ENCODE measurements at regions not wholly inside any gene's neighbourhood (a gene's known extent, or its start where the extent isn't known, plus 50 kb on each side); places are given as distances from the start of the nearest gene placed in this dataset.

- 77 to 90% methylated on average over 22 to 33 of the region's 33 CpGs for WGBS, 2 donors
- intact Hi-C loops (cut with DNase I; ENCODE audit: low total_unique reads) = no loop called here
Observed at GRCh38 chr16:85486256-85486915, 126.7 kb upstream of the GSE1 start.

GRCh38 chr16:85488414-85488813 is 124.7 kb upstream of the GSE1 start:
- H3K4me3 ChIP-seq = no peak overlapping the region
- H3K36me3 ChIP-seq (ENCODE audit: low read depth, missing control alignments) = no peaks in the 10 kb centered on the region
- intact Hi-C loops (cut with DNase I; ENCODE audit: low total_unique reads) = no loop called here
- H3K27me3 ChIP-seq = no peaks in the 10 kb centered on the region
- DNase-seq = no peak
- no peaks in the 10 kb centered on the region for H3K9me3 ChIP-seq
- TF ChIP-seq CTCF (IDR thresholded peaks at IDR 0.05) (no peak), POLR2A (IDR thresholded peaks at IDR 0.05) (no peak)
- peaks cover 24% of the 10 kb centered on the region for H3K4me1 ChIP-seq
- H3K27ac ChIP-seq = no peak overlapping the region
- WGBS, 2 donors = 88 to 91% methylated on average over 8 of the region's 8 CpGs

More at GRCh38 chr16:85486256-85486915, 126.7 kb upstream of the GSE1 start:
- Histone ChIP-seq H3K4me3 (no peak overlapping the region), H3K27ac (no peak overlapping the region), H3K9me3 (no peaks in the 10 kb centered on the region), H3K27me3 (no peaks in the 10 kb centered on the region), H3K36me3 (ENCODE audit: low read depth, missing control alignments) (no peaks in the 10 kb centered on the region), H3K4me1 (peaks cover 8% of the 10 kb centered on the region)
- TF ChIP-seq CTCF (IDR thresholded peaks at IDR 0.05) = no peak
- no peak for TF ChIP-seq POLR2A (IDR thresholded peaks at IDR 0.05)
- no peak for DNase-seq

DNA sequence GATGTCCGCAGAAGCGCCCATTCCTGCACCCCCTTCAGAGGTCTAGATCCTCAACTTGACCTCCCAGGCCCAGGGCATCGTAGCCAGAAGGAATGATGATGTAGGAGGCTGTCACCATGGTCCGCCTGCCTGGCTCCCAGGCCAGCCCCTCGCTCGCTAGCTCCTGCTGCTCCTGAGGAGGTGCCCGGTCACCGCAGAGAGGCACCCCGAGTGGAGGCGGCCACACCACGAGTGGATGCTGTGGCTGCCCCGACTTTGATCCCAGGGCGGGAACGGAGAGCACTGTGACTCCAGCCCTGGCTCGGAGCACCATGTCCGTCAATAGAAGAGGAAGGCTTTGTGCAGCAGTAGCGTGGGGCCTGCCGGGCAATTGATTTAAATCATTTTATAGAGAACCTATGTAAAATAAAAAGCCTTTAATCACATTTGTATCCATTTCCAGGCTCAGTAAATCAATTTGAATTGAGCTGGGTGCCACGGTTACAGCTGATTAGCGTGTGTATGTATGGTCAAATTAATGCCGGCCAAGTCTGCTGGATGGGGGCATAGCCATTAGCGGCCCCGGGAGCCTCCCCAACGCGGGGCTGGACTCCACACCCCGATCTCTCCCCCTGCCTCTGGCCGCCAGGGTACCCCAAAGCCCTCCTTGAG is 122.6 kb upstream of the GSE1 start:
- H3K36me3 ChIP-seq (ENCODE audit: low read depth, missing control alignments) = no peaks in the 10 kb centered on the region
- intact Hi-C loops (cut with DNase I; ENCODE audit: low total_unique reads) = no loop called here
- H3K27ac ChIP-seq = no peak overlapping the region
- no peak for TF ChIP-seq CTCF (IDR thresholded peaks at IDR 0.05)
- no peak for TF ChIP-seq POLR2A (IDR thresholded peaks at IDR 0.05)
- H3K9me3 ChIP-seq = no peaks in the 10 kb centered on the region
- no peak for DNase-seq
- H3K4me3 ChIP-seq = no peak overlapping the region
- 81 to 89% methylated on average over 22 to 23 of the region's 27 CpGs for WGBS, 2 donors
- H3K27me3 ChIP-seq = no peaks in the 10 kb centered on the region
- peaks cover 24% of the 10 kb centered on the region for H3K4me1 ChIP-seq

- peak; percentile 48 for DNase-seq
- H3K27ac ChIP-seq = peak overlapping the region; percentile 43 to 65
Observed at GRCh38 chr16:85491058-85491771, 121.9 kb upstream of the GSE1 start.

More at GRCh38 chr16:85491058-85491771, 121.9 kb upstream of the GSE1 start:
- intact Hi-C loops (cut with DNase I; ENCODE audit: low total_unique reads) = no loop called here
- Histone ChIP-seq H3K27me3 (no peaks in the 10 kb centered on the region), H3K4me3 (no peak overlapping the region), H3K9me3 (no peaks in the 10 kb centered on the region), H3K36me3 (ENCODE audit: low read depth, missing control alignments) (no peaks in the 10 kb centered on the region), H3K4me1 (peaks cover 24% of the 10 kb centered on the region)
- TF ChIP-seq CTCF (IDR thresholded peaks at IDR 0.05) (peak; percentile 16 to 62 (median 46)), POLR2A (IDR thresholded peaks at IDR 0.05) (no peak)
- whole genome bisulfite sequencing, 2 donors = 71 to 89% methylated on average over 8 to 17 of the region's 17 CpGs
